ENCODE measurements at regions not wholly inside any gene's neighbourhood (a gene's known extent, or its start where the extent isn't known, plus 50 kb on each side); places are given as distances from the start of the nearest gene placed in this dataset.

GRCh38 chr3:152941859-152942258 lies 106.9 kb downstream of the P2RY1 start (continued):
- TF ChIP-seq, protein P1, sequence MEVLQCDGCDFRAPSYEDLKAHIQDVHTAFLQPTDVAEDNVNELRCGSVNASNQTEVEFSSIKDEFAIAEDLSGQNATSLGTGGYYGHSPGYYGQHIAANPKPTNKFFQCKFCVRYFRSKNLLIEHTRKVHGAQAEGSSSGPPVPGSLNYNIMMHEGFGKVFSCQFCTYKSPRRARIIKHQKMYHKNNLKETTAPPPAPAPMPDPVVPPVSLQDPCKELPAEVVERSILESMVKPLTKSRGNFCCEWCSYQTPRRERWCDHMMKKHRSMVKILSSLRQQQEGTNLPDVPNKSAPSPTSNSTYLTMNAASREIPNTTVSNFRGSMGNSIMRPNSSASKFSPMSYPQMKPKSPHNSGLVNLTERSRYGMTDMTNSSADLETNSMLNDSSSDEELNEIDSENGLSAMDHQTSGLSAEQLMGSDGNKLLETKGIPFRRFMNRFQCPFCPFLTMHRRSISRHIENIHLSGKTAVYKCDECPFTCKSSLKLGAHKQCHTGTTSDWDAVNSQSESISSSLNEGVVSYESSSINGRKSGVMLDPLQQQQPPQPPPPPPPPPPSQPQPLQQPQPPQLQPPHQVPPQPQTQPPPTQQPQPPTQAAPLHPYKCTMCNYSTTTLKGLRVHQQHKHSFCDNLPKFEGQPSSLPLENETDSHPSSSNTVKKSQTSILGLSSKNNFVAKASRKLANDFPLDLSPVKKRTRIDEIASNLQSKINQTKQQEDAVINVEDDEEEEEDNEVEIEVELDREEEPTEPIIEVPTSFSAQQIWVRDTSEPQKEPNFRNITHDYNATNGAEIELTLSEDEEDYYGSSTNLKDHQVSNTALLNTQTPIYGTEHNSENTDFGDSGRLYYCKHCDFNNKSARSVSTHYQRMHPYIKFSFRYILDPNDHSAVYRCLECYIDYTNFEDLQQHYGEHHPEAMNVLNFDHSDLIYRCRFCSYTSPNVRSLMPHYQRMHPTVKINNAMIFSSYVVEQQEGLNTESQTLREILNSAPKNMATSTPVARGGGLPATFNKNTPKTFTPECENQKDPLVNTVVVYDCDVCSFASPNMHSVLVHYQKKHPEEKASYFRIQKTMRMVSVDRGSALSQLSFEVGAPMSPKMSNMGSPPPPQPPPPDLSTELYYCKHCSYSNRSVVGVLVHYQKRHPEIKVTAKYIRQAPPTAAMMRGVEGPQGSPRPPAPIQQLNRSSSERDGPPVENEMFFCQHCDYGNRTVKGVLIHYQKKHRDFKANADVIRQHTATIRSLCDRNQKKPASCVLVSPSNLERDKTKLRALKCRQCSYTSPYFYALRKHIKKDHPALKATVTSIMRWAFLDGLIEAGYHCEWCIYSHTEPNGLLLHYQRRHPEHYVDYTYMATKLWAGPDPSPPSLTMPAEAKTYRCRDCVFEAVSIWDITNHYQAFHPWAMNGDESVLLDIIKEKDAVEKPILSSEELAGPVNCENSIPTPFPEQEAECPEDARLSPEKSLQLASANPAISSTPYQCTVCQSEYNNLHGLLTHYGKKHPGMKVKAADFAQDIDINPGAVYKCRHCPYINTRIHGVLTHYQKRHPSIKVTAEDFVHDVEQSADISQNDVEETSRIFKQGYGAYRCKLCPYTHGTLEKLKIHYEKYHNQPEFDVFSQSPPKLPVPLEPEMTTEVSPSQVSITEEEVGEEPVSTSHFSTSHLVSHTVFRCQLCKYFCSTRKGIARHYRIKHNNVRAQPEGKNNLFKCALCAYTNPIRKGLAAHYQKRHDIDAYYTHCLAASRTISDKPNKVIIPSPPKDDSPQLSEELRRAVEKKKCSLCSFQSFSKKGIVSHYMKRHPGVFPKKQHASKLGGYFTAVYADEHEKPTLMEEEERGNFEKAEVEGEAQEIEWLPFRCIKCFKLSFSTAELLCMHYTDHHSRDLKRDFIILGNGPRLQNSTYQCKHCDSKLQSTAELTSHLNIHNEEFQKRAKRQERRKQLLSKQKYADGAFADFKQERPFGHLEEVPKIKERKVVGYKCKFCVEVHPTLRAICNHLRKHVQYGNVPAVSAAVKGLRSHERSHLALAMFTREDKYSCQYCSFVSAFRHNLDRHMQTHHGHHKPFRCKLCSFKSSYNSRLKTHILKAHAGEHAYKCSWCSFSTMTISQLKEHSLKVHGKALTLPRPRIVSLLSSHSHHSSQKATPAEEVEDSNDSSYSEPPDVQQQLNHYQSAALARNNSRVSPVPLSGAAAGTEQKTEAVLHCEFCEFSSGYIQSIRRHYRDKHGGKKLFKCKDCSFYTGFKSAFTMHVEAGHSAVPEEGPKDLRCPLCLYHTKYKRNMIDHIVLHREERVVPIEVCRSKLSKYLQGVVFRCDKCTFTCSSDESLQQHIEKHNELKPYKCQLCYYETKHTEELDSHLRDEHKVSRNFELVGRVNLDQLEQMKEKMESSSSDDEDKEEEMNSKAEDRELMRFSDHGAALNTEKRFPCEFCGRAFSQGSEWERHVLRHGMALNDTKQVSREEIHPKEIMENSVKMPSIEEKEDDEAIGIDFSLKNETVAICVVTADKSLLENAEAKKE (CRISPR knock-in tag; IDR thresholded peaks at IDR 0.05) = no peak

GRCh38 chr3:152942366-152942765 lies 107.4 kb downstream of the P2RY1 start:
- Histone ChIP-seq H3K9me2 (ENCODE audit: insufficient read depth) (no peaks in the 10 kb centered on the region), H3F3A (replicated peaks; ENCODE audit: low read depth) (no peaks in the 10 kb centered on the region), H2AFZ (0 out of 2 replicates have a peak overlapping the region, but pooled peaks have one; percentile 2), H3K79me2 (replicated peaks; ENCODE audit: insufficient read depth) (no peaks in the 10 kb centered on the region), H3K4me3 (no peak overlapping the region), H4K20me1 (replicated peaks; ENCODE audit: insufficient read depth) (no peaks in the 10 kb centered on the region), H3K4me1 (ENCODE audit: insufficient read depth) (peaks cover 18% of the 10 kb centered on the region), H3K27me3 (ENCODE audit: insufficient read depth) (no peaks in the 10 kb centered on the region), H3K4me2 (no peak overlapping the region), H3K27ac (ENCODE audit: low read depth) (no peak overlapping the region), H3K36me3 (ENCODE audit: insufficient read depth) (no peaks in the 10 kb centered on the region)
- H3K4me1 Mint-ChIP-seq = peaks cover 33% of the 10 kb centered on the region
- H3K9me3 Mint-ChIP-seq = no peaks in the 10 kb centered on the region
- no peak for DNase-seq (ENCODE audit: low spot score)
- no peak overlapping the region for H3K27ac Mint-ChIP-seq
- no peak overlapping the region for H3K4me3 Mint-ChIP-seq
- ATAC-seq = no peak
- H3K36me3 Mint-ChIP-seq (ENCODE audit: low read depth) = no peaks in the 10 kb centered on the region
- peaks cover 3% of the 10 kb centered on the region for H3K27me3 Mint-ChIP-seq (ENCODE audit: insufficient read depth, low read depth, poor library complexity)
- TF ChIP-seq REST (IDR thresholded peaks at IDR 0.05; ENCODE audit: unreplicated experiment) (no peak), ZNF331 (CRISPR knock-in tag; IDR thresholded peaks at IDR 0.05; ENCODE audit: low read depth) (no peak)
- TF ChIP-seq, protein P1 (CRISPR knock-in tag; IDR thresholded peaks at IDR 0.05) = no peak
- TF ChIP-seq, protein P2, sequence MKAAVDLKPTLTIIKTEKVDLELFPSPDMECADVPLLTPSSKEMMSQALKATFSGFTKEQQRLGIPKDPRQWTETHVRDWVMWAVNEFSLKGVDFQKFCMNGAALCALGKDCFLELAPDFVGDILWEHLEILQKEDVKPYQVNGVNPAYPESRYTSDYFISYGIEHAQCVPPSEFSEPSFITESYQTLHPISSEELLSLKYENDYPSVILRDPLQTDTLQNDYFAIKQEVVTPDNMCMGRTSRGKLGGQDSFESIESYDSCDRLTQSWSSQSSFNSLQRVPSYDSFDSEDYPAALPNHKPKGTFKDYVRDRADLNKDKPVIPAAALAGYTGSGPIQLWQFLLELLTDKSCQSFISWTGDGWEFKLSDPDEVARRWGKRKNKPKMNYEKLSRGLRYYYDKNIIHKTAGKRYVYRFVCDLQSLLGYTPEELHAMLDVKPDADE (IDR thresholded peaks at IDR 0.05) = no peak

All from GM23338 (cell line).